WTC11 (cell line): ENCODE measurements at regions not wholly inside any gene's neighbourhood (a gene's known extent, or its start where the extent isn't known, plus 50 kb on each side); places are given as distances from the start of the nearest gene placed in this dataset.

Experiments
- NR3C1 ChIP-seq: sonication (generic); formaldehyde crosslinking; conservative IDR thresholded peaks from 2 replicates; pipeline ENCODE4 v1.8.1; 2023; ENCODE audit warnings: low read depth, mild to moderate bottlenecking, missing genetic modification reagents
- TEAD4 ChIP-seq: sonication (generic); formaldehyde crosslinking; IDR thresholded peaks from 2 replicates; pipeline ENCODE4 v1.8.0; 2022; ENCODE audit warnings: mild to moderate bottlenecking, missing genetic modification reagents
- TF ChIP-seq, protein P1 (sequence below): sonication (generic); formaldehyde crosslinking; IDR thresholded peaks from 2 replicates; pipeline ENCODE4 v1.8.1; 2022; ENCODE audit warnings: mild to moderate bottlenecking, moderate library complexity, missing genetic modification reagents

DNA sequence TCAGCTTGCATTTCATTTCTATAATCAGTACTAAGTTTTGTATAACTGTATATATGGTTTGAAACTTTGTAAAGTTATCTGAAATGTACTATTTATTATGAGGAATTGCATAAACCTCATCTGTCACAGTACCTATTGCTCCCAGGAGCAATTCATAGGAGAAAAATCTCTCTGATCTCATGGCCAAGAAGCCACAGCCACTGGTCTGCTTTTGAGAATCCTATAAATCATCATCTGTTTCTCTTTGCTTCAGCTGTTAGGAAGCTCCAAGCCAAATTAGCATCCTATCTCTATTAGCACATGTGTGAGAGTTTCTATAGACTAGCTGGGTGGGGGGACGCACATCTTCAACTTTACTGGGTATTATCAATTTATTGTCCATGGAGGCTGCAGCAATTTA lies 210.3 kb downstream of the CYP26B1 start:
- TF ChIP-seq TEAD4 (CRISPR knock-in tag) = no peak
- no peak for TF ChIP-seq NR3C1 (CRISPR knock-in tag)
- TF ChIP-seq, protein P1, sequence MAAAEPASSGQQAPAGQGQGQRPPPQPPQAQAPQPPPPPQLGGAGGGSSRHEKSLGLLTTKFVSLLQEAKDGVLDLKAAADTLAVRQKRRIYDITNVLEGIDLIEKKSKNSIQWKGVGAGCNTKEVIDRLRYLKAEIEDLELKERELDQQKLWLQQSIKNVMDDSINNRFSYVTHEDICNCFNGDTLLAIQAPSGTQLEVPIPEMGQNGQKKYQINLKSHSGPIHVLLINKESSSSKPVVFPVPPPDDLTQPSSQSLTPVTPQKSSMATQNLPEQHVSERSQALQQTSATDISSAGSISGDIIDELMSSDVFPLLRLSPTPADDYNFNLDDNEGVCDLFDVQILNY = no peak
